H1 (cell line): ENCODE measurements at regions not wholly inside any gene's neighbourhood (a gene's known extent, or its start where the extent isn't known, plus 50 kb on each side); places are given as distances from the start of the nearest gene placed in this dataset.

Experiments used
- CTCF ChIA-PET: fragments of 300-600 bp; sonication (Branson Sonifier 250); formaldehyde crosslinking; loops from one replicate; lab custom pipeline; 2021; ENCODE audit not compliant: partially characterized antibody; lab: Charles Lee
- POLR2A ChIA-PET: fragments of 300-600 bp; sonication (Branson Sonifier 250); formaldehyde crosslinking; loops from one replicate; lab custom pipeline; 2021; ENCODE audit warnings: inconsistent platforms; ENCODE audit not compliant: partially characterized antibody; lab: Charles Lee
- DNase-seq, 2 experiments: peaks; one replicate each; pipeline versions ENCODE4 v3.0.0 to v3.0.0-alpha.2; 2010 to 2022; ENCODE audit warnings: low spot score in 2 of 2, low read depth in 1 of 2, mixed read lengths in 1 of 2
- FAIRE-seq: peaks from 2 replicates; lab custom pipeline; 2011; peaks lifted over from hg19 to GRCh38; lab: Jason Lieb, UNC
- H2AFZ ChIP-seq: 2 replicates; pipeline ENCODE4 v1.8.1; 2012; ENCODE audit warnings: low read length, inconsistent platforms
- H2AK5ac ChIP-seq: 2 replicates; pipeline ENCODE4 v1.6.1; 2013; ENCODE audit warnings: low read depth, low read length
- H2BK120ac ChIP-seq: replicated peaks from 2 replicates; pipeline ENCODE3; 2013; ENCODE audit warnings: low read depth, low read length, inconsistent platforms
- H2BK12ac ChIP-seq: 2 replicates; pipeline ENCODE4 v1.6.1; 2013; ENCODE audit warnings: low read depth, low read length
- H2BK15ac ChIP-seq: 2 replicates; pipeline ENCODE4 v1.6.1; 2013; ENCODE audit warnings: low read length
- H2BK20ac ChIP-seq: 2 replicates; pipeline ENCODE4 v1.6.1; 2013; ENCODE audit warnings: low read length
- H2BK5ac ChIP-seq: 2 replicates; pipeline ENCODE4 v1.6.1; 2013; ENCODE audit warnings: low read depth, low read length
- H3K14ac ChIP-seq: 2 replicates; pipeline ENCODE4 v1.6.1; 2013; ENCODE audit warnings: inconsistent platforms; ENCODE audit not compliant: insufficient read length
- H3K18ac ChIP-seq: 2 replicates; pipeline ENCODE4 v1.6.1; 2013; ENCODE audit warnings: low read length; ENCODE audit errors: extremely low read depth
- H3K23ac ChIP-seq: 2 replicates; pipeline ENCODE4 v1.6.1; 2013; ENCODE audit warnings: inconsistent platforms; ENCODE audit not compliant: insufficient read length
- H3K23me2 ChIP-seq: 2 replicates; pipeline ENCODE4 v1.6.1; 2013; ENCODE audit warnings: low read depth, low read length
- H3K27ac ChIP-seq: 2 replicates; pipeline ENCODE4 v1.6.1; 2011; ENCODE audit warnings: low read depth, low read length, inconsistent platforms
- H3K27me3 ChIP-seq, 4 experiments: replicated peaks in 1 of 4; 1 replicate in 1 of 4; 2 replicates in 3 of 4; pipeline versions ENCODE4 v1.6.1 to v1.8.1; 2011 to 2013; ENCODE audit warnings: low read length in 3 of 4, mild to moderate bottlenecking in 3 of 4, inconsistent platforms in 2 of 4, mixed read lengths in 2 of 4, moderate library complexity in 1 of 4; ENCODE audit not compliant: control insufficient read depth in 3 of 4, insufficient read depth in 3 of 4; ENCODE audit errors: extremely low read depth in 1 of 4
- H3K36me3 ChIP-seq, 4 experiments: 2 replicates each; pipeline versions ENCODE4 v1.6.1 to v1.8.1; 2011 to 2013; ENCODE audit warnings: mild to moderate bottlenecking in 4 of 4, low read length in 3 of 4, moderate library complexity in 2 of 4, control low read depth in 1 of 4, inconsistent platforms in 1 of 4; ENCODE audit not compliant: insufficient read depth in 4 of 4, control insufficient read depth in 2 of 4
- H3K4ac ChIP-seq: replicated peaks from 2 replicates; pipeline ENCODE3; 2013; ENCODE audit warnings: low read length, low read depth, mixed read lengths, inconsistent platforms; ENCODE audit not compliant: insufficient read length
- H3K4me1 ChIP-seq, 4 experiments: replicated peaks in 1 of 4; 1 replicate in 1 of 4; 2 replicates in 3 of 4; pipeline versions ENCODE4 v1.6.1 to v1.8.1; 2011 to 2013; ENCODE audit warnings: low read length in 3 of 4, inconsistent platforms in 2 of 4, mixed read lengths in 1 of 4; ENCODE audit not compliant: insufficient read depth in 4 of 4, control insufficient read depth in 3 of 4
- H3K4me2 ChIP-seq, 2 experiments: 2 replicates each; pipeline versions ENCODE4 v1.6.1 to v1.8.1; 2011 to 2013; ENCODE audit warnings: low read depth in 2 of 2, low read length in 2 of 2, control low read depth in 1 of 2, inconsistent platforms in 1 of 2, mild to moderate bottlenecking in 1 of 2; ENCODE audit not compliant: insufficient read depth in 1 of 2
- H3K4me3 ChIP-seq, 4 experiments: fragments of 200-600, 300-600 bp in 1 of 4; sonication (generic), shearing (Covaris generic), sonication (Bioruptor Twin) in 1 of 4; 2 replicates each; pipeline versions ENCODE4 v1.5.1 to v1.8.1; 2011 to 2016; ENCODE audit warnings: low read length in 4 of 4, low read depth in 3 of 4, control low read depth in 2 of 4, inconsistent platforms in 2 of 4, mild to moderate bottlenecking in 2 of 4, mixed read lengths in 1 of 4, moderate library complexity in 1 of 4; ENCODE audit not compliant: insufficient read depth in 2 of 4; ENCODE audit errors: extremely low read depth in 1 of 4
- H3K56ac ChIP-seq: replicated peaks from 2 replicates; pipeline ENCODE3; 2013; ENCODE audit warnings: low read depth, mild to moderate bottlenecking, mixed read lengths, low read length, inconsistent platforms; ENCODE audit not compliant: insufficient read length
- H3K79me1 ChIP-seq: 2 replicates; pipeline ENCODE4 v1.6.1; 2013; ENCODE audit warnings: low read depth, low read length, control low read depth
- H3K79me2 ChIP-seq, 2 experiments: 2 replicates each; pipeline versions ENCODE4 v1.6.1 to v1.8.1; 2012 to 2013; ENCODE audit warnings: low read length in 2 of 2, mild to moderate bottlenecking in 2 of 2, inconsistent platforms in 1 of 2; ENCODE audit not compliant: insufficient read depth in 2 of 2, control insufficient read depth in 1 of 2
- H3K9ac ChIP-seq, 4 experiments: replicated peaks in 1 of 4; 1 replicate in 1 of 4; 2 replicates in 3 of 4; pipeline versions ENCODE4 v1.6.1 to v1.8.1; 2011 to 2013; ENCODE audit warnings: low read depth in 3 of 4, low read length in 3 of 4, control low read depth in 2 of 4, mild to moderate bottlenecking in 2 of 4, moderate library complexity in 2 of 4, inconsistent platforms in 1 of 4; ENCODE audit errors: extremely low read depth in 1 of 4
- H3K9me3 ChIP-seq, 2 experiments: 2 replicates each; pipeline versions ENCODE4 v1.6.1 to v1.8.1; 2012 to 2013; ENCODE audit warnings: mild to moderate bottlenecking in 2 of 2, moderate library complexity in 2 of 2, control low read depth in 1 of 2, inconsistent platforms in 1 of 2, low read depth in 1 of 2, low read length in 1 of 2, mixed read lengths in 1 of 2; ENCODE audit not compliant: insufficient read depth in 2 of 2
- H4K20me1 ChIP-seq, 2 experiments: replicated peaks in 1 of 2; 2 replicates each; pipeline versions ENCODE3 to v1.8.1; 2011 to 2013; ENCODE audit warnings: inconsistent platforms in 2 of 2, low read length in 2 of 2, mild to moderate bottlenecking in 1 of 2; ENCODE audit not compliant: insufficient read depth in 2 of 2, control insufficient read depth in 1 of 2
- H4K5ac ChIP-seq: 2 replicates; pipeline ENCODE4 v1.6.1; 2013; ENCODE audit warnings: low read length, low read depth, mixed read lengths, inconsistent platforms; ENCODE audit not compliant: insufficient read length
- H4K8ac ChIP-seq: 2 replicates; pipeline ENCODE4 v1.8.0; 2013; ENCODE audit warnings: mild to moderate bottlenecking, moderate library complexity, low read length, inconsistent platforms; ENCODE audit not compliant: insufficient read depth; ENCODE audit errors: extremely low read depth
- H4K91ac ChIP-seq: replicated peaks from 2 replicates; pipeline ENCODE3; 2013; ENCODE audit warnings: low read length, mixed read lengths, inconsistent platforms; ENCODE audit not compliant: insufficient read length
- BCL11A ChIP-seq, 2 experiments: IDR thresholded peaks; one replicate each; pipeline ENCODE4 v1.6.1; 2011; ENCODE audit warnings: low read depth in 2 of 2, low read length in 2 of 2, mild to moderate bottlenecking in 2 of 2
- CTCF ChIP-seq, 3 experiments: IDR thresholded peaks; 1 replicate in 2 of 3; 2 replicates in 1 of 3; pipeline versions ENCODE4 v1.5.1 to v1.6.1; 2011; ENCODE audit warnings: low read length in 3 of 3, mild to moderate bottlenecking in 3 of 3, inconsistent platforms in 2 of 3, low read depth in 1 of 3, moderate library complexity in 1 of 3; ENCODE audit not compliant: insufficient read depth in 1 of 3; ENCODE audit errors: control extremely low read depth in 1 of 3
- EGR1 ChIP-seq: IDR thresholded peaks from 2 replicates; pipeline ENCODE4 v1.6.1; 2011; ENCODE audit warnings: low read depth, low read length, borderline replicate concordance
- EZH2 ChIP-seq: fragments of 200-600 bp; sonication (generic); IDR thresholded peaks from 2 replicates; pipeline ENCODE4 v1.7.1; 2012; ENCODE audit warnings: low read depth, mild to moderate bottlenecking, moderate library complexity, low read length, inconsistent platforms; ENCODE audit not compliant: severe bottlenecking
- KDM5A ChIP-seq: fragments of 200-600 bp; IDR thresholded peaks from 2 replicates; pipeline ENCODE4 v1.7.1; 2012; ENCODE audit warnings: mild to moderate bottlenecking, low read length, inconsistent platforms, mixed read lengths
- MAX ChIP-seq: IDR thresholded peaks from 2 replicates; pipeline ENCODE4 v1.6.1; 2012; ENCODE audit warnings: inconsistent platforms
- SP2 ChIP-seq: IDR thresholded peaks from 2 replicates; pipeline ENCODE4 v1.6.1; 2012; ENCODE audit warnings: mild to moderate bottlenecking, low read length, inconsistent platforms
- TAF7 ChIP-seq: optimal IDR thresholded peaks from 2 replicates; pipeline ENCODE3; 2011; ENCODE audit warnings: low read depth, mild to moderate bottlenecking, inconsistent platforms, low read length, moderate library complexity, borderline replicate concordance
- USF2 ChIP-seq: IDR thresholded peaks from 2 replicates; pipeline ENCODE4 v1.6.1; 2011; ENCODE audit warnings: low read length, improper control_type of control experiment
- WGBS, 2 experiments: shearing (Covaris generic) in 1 of 2; methylation state at CpG; one replicate each; pipeline versions ENCODE4 v1.1.6 to v1.1.7; 2013 to 2015; ENCODE audit warnings: low lambda C conversion rate in 2 of 2, mixed read lengths in 2 of 2, inconsistent platforms in 1 of 2, low coverage in 1 of 2, missing lambda C conversion rate in 1 of 2; ENCODE audit not compliant: insufficient replicate concordance in 2 of 2, insufficient coverage in 1 of 2, insufficient read length in 1 of 2; ENCODE audit errors: extremely low coverage in 1 of 2, missing lambda C conversion rate in 1 of 2; 5-methylcytosine and 5-hydroxymethylcytosine counted together

- H3K9ac ChIP-seq: no peak overlapping the region
- FAIRE-seq (no peak), DNase-seq (no peak)
- no peak overlapping the region for H3K27ac ChIP-seq
- no peak overlapping the region for H2BK15ac ChIP-seq
- H3K4ac ChIP-seq: no peak overlapping the region
- no peaks in the 10 kb centered on the region for H3K36me3 ChIP-seq
- H3K23me2 ChIP-seq: no peaks in the 10 kb centered on the region
- no peaks in the 10 kb centered on the region for H3K9me3 ChIP-seq
- H3K4me3 ChIP-seq: no peak overlapping the region
- H3K23ac ChIP-seq: no peak overlapping the region
- H4K5ac ChIP-seq: no peak overlapping the region
- H3K79me1 ChIP-seq: no peaks in the 10 kb centered on the region
- H2BK120ac ChIP-seq: no peak overlapping the region
- H3K79me2 ChIP-seq: no peaks in the 10 kb centered on the region
- H3K56ac ChIP-seq: no peak overlapping the region
- H3K4me1 ChIP-seq: peaks cover 0 to 6% (median 0%) of the 10 kb centered on the region in 4 experiments; a peak in 2 of 7 replicates
- no peak overlapping the region for H2AK5ac ChIP-seq
- ChIA-PET POLR2A (no interaction called here), CTCF (interaction anchor here (0.6 kb wide), 1 partner anchor 264 kb away, joined by 3 read pairs; no protein-coding TSS in a partner anchor)
- WGBS, 2 experiments: 90% methylated on average over 5 of the region's 5 CpGs; no CpG with 5 or more reads in 1 of the 2 experiments
- H3K4me2 ChIP-seq: no peak overlapping the region
- H3K14ac ChIP-seq: no peak overlapping the region
- H3K18ac ChIP-seq: no peak overlapping the region
- no peak overlapping the region for H2AFZ ChIP-seq
- no peaks in the 10 kb centered on the region for H3K27me3 ChIP-seq
- no peak overlapping the region for H2BK5ac ChIP-seq
- no peak overlapping the region for H2BK20ac ChIP-seq
- H2BK12ac ChIP-seq: no peak overlapping the region
- H4K20me1 ChIP-seq: no peaks in the 10 kb centered on the region
- H4K91ac ChIP-seq: no peak overlapping the region
- H4K8ac ChIP-seq: no peak overlapping the region
- TF ChIP-seq CTCF (IDR thresholded peaks at IDR 0.05; ENCODE audit: control extremely low read depth in 1 of 3, insufficient read depth in 1 of 3, low read depth in 1 of 3, low read length in 3 of 3) (no peak), SP2 (no peak), BCL11A (IDR thresholded peaks at IDR 0.05; ENCODE audit: low read depth in 2 of 2, low read length in 2 of 2) (no peak), MAX (no peak), KDM5A (no peak), EZH2 (no peak), TAF7 (no peak), EGR1 (no peak), USF2 (no peak)
Observed at GRCh38 chr2:181308766-181309515, 148.2 kb upstream of the ITGA4 start.
